Mesenchymal stem cell (in vitro differentiated cells and primary cell): ENCODE measurements at regions not wholly inside any gene's neighbourhood (a gene's known extent, or its start where the extent isn't known, plus 50 kb on each side); places are given as distances from the start of the nearest gene placed in this dataset.

Experiments
- DNase-seq: peaks from one replicate; pipeline ENCODE4 v3.0.0-alpha.2; 2013
- H2AFZ ChIP-seq: one replicate; pipeline ENCODE4 v1.6.1; 2013; ENCODE audit warnings: low read depth, mild to moderate bottlenecking, control low read depth, inconsistent platforms, low read length, moderate library complexity
- H2AK5ac ChIP-seq: 2 replicates; pipeline ENCODE4 v1.6.1; 2013; ENCODE audit warnings: low read length, moderate library complexity, mild to moderate bottlenecking, inconsistent platforms; ENCODE audit not compliant: severe bottlenecking
- H2BK120ac ChIP-seq: one replicate; pipeline ENCODE4 v1.6.1; 2013; ENCODE audit warnings: low read depth, mild to moderate bottlenecking, inconsistent platforms, low read length, moderate library complexity
- H2BK12ac ChIP-seq, 2 experiments: one replicate each; pipeline ENCODE4 v1.6.1; 2013; ENCODE audit warnings: inconsistent platforms in 2 of 2, low read length in 2 of 2, mild to moderate bottlenecking in 2 of 2, moderate library complexity in 2 of 2, control low read depth in 1 of 2
- H2BK15ac ChIP-seq: one replicate; pipeline ENCODE4 v1.6.1; 2013; ENCODE audit warnings: mild to moderate bottlenecking, low read depth, inconsistent platforms; ENCODE audit not compliant: poor library complexity, severe bottlenecking
- H2BK5ac ChIP-seq: 2 replicates; pipeline ENCODE4 v1.6.1; 2013; ENCODE audit warnings: low read depth, mild to moderate bottlenecking, low read length, control low read depth, inconsistent platforms; ENCODE audit not compliant: poor library complexity, severe bottlenecking
- H3K14ac ChIP-seq, 2 experiments: one replicate each; pipeline ENCODE4 v1.6.1; 2013; ENCODE audit warnings: inconsistent platforms in 2 of 2, low read length in 2 of 2, control low read depth in 1 of 2, mild to moderate bottlenecking in 1 of 2, moderate library complexity in 1 of 2
- H3K18ac ChIP-seq, 2 experiments: one replicate each; pipeline ENCODE4 v1.6.1; 2013; ENCODE audit warnings: inconsistent platforms in 2 of 2, low read length in 2 of 2, control low read depth in 1 of 2, low read depth in 1 of 2, mild to moderate bottlenecking in 1 of 2
- H3K23ac ChIP-seq, 2 experiments: one replicate each; pipeline ENCODE4 v1.6.1; 2013; ENCODE audit warnings: inconsistent platforms in 2 of 2, low read length in 2 of 2, mild to moderate bottlenecking in 2 of 2, moderate library complexity in 2 of 2, control low read depth in 1 of 2
- H3K27ac ChIP-seq: 2 replicates; pipeline ENCODE4 v1.5.1; 2013; ENCODE audit warnings: mild to moderate bottlenecking, moderate library complexity, low read length, control low read depth, inconsistent platforms; ENCODE audit not compliant: poor library complexity, severe bottlenecking
- H3K27me3 ChIP-seq, 2 experiments: 2 replicates each; pipeline versions ENCODE4 v1.6.1 to v1.7.0; 2013; ENCODE audit warnings: low read length in 2 of 2, mild to moderate bottlenecking in 2 of 2, moderate library complexity in 2 of 2, control low read depth in 1 of 2, inconsistent platforms in 1 of 2; ENCODE audit not compliant: control insufficient read depth in 1 of 2, insufficient read depth in 1 of 2
- H3K36me3 ChIP-seq, 2 experiments: 2 replicates each; pipeline versions ENCODE4 v1.6.1 to v1.7.0; 2013; ENCODE audit warnings: low read length in 2 of 2, control low read depth in 1 of 2, inconsistent platforms in 1 of 2, low read depth in 1 of 2, mild to moderate bottlenecking in 1 of 2; ENCODE audit not compliant: insufficient read depth in 2 of 2, control insufficient read depth in 1 of 2
- H3K4ac ChIP-seq, 2 experiments: one replicate each; pipeline ENCODE4 v1.6.1; 2013; ENCODE audit warnings: inconsistent platforms in 2 of 2, low read length in 2 of 2, mild to moderate bottlenecking in 2 of 2, moderate library complexity in 2 of 2, control low read depth in 1 of 2, low read depth in 1 of 2
- H3K4me1 ChIP-seq: 2 replicates; pipeline ENCODE4 v1.6.1; 2013; ENCODE audit warnings: low read depth, low read length, control low read depth; ENCODE audit not compliant: control insufficient read depth, insufficient read depth
- H3K4me2 ChIP-seq: 2 replicates; pipeline ENCODE4 v1.6.1; 2013; ENCODE audit warnings: low read length, mild to moderate bottlenecking, inconsistent platforms; ENCODE audit not compliant: poor library complexity, severe bottlenecking
- H3K4me3 ChIP-seq, 2 experiments: 2 replicates each; pipeline versions ENCODE4 v1.5.1 to v1.7.0; 2013; ENCODE audit warnings: low read length in 2 of 2, mild to moderate bottlenecking in 2 of 2, control low read depth in 1 of 2, low read depth in 1 of 2; ENCODE audit not compliant: insufficient read depth in 1 of 2
- H3K79me1 ChIP-seq: replicated peaks from 2 replicates; pipeline ENCODE4 v1.6.1; 2013; ENCODE audit warnings: mild to moderate bottlenecking, control low read depth, low read length, inconsistent platforms; ENCODE audit not compliant: poor library complexity, severe bottlenecking
- H3K9ac ChIP-seq: 2 replicates; pipeline ENCODE4 v1.7.0; 2013; ENCODE audit warnings: mild to moderate bottlenecking, low read length, moderate library complexity
- H3K9me3 ChIP-seq: 2 replicates; pipeline ENCODE4 v1.7.0; 2013; ENCODE audit warnings: mild to moderate bottlenecking, low read length; ENCODE audit not compliant: control insufficient read depth
- H4K8ac ChIP-seq: one replicate; pipeline ENCODE4 v1.6.1; 2013; ENCODE audit warnings: inconsistent platforms, mild to moderate bottlenecking, low read length, moderate library complexity
- H4K91ac ChIP-seq: one replicate; pipeline ENCODE4 v1.6.1; 2013; ENCODE audit warnings: mild to moderate bottlenecking, low read length, inconsistent platforms
- WGBS: methylation state at CpG from one replicate; pipeline ENCODE4 v1.1.7; 2013; ENCODE audit warnings: mixed read lengths; 5-methylcytosine and 5-hydroxymethylcytosine counted together

DNA sequence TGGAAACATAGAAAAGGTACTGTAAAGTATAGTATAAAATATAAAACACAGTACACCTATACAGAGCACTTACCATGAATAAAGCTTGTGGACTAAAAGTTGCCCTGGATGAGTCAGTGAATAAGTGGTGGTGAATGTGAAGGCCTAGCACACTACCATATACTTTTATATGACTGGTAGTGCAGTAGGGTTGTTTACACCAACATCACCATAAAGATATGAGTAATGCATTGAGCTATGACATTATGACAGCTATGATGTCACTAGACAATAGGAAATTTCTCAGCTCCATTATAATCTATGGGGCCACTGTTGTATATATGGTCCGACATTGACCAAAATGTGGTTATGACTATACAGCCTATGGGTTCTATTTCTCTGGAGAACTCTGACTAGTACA, 291.8 kb upstream of the ACTBL2 start:
- no peak overlapping the region for H4K91ac ChIP-seq
- peak; percentile 7 for DNase-seq
- no peak overlapping the region for H3K27ac ChIP-seq
- no peaks in the 10 kb centered on the region for H3K9me3 ChIP-seq
- no peak overlapping the region for H3K23ac ChIP-seq
- H3K36me3 ChIP-seq, result no peaks in the 10 kb centered on the region
- no CpG with 5 or more reads among the region's 1 CpG for WGBS
- no peak overlapping the region for H4K8ac ChIP-seq
- no peak overlapping the region for H3K4me3 ChIP-seq
- no peaks in the 10 kb centered on the region for H3K27me3 ChIP-seq
- no peak overlapping the region for H3K9ac ChIP-seq
- no peak overlapping the region for H3K4ac ChIP-seq
- H2BK5ac ChIP-seq, result no peak overlapping the region
- H2AK5ac ChIP-seq, result no peak overlapping the region
- no peak overlapping the region for H2AFZ ChIP-seq
- H2BK120ac ChIP-seq, result no peak overlapping the region
- H3K14ac ChIP-seq, result no peak overlapping the region
- H3K4me2 ChIP-seq, result no peak overlapping the region
- H3K18ac ChIP-seq, result no peak overlapping the region
- no peaks in the 10 kb centered on the region for H3K79me1 ChIP-seq
- H2BK15ac ChIP-seq, result no peak overlapping the region
- H2BK12ac ChIP-seq, result no peak overlapping the region
- H3K4me1 ChIP-seq, result no peaks in the 10 kb centered on the region

DNA sequence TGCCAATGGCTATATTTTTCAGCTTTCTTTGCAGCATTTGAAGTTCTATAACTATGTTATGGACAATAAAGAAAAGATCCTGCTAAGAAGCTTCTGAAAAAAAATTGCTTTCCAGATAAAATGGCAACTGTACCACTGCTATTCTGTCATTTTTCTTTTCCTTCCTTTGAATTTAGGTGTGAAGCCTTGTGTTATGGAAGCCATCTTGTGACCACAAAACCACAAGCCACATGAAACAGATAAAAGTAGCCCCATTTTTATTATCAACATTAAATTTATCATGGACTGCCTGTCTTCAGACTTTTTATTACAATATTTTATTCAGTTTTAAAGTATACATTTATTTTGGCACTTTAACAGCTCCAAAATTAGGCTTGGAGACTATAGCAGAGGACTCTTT, 289.9 kb upstream of the ACTBL2 start:
- H3K18ac ChIP-seq, result no peak overlapping the region

DNA sequence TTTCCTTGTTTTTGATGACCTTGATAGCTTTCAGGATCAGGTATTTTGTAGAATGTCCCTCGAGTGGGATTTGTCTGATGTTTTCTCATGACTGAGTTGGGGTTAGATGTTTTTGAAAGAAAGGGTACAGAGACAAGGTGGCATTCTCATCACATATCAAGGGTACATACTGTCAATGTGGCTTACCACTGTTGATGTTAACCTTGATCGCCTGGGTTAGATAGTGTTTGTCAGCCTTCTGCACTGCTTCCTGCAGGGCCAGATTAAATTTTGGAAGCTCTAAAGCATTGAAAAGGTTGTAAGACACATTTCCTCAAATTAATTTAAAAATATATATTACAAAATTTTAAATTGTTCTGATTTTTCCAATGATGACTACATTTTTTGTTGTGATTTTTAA, 287.4 kb upstream of the ACTBL2 start:
- H4K91ac ChIP-seq, result no peak overlapping the region
- H3K4me3 ChIP-seq, result no peak overlapping the region
- H4K8ac ChIP-seq, result no peak overlapping the region
- no peak overlapping the region for H3K4ac ChIP-seq
- H3K14ac ChIP-seq, result no peak overlapping the region
- no peak overlapping the region for H2AK5ac ChIP-seq
- no peak overlapping the region for H2BK15ac ChIP-seq
- no peak overlapping the region for H3K18ac ChIP-seq
- no peaks in the 10 kb centered on the region for H3K9me3 ChIP-seq
- no peak overlapping the region for H2AFZ ChIP-seq
- no peaks in the 10 kb centered on the region for H3K36me3 ChIP-seq
- H3K9ac ChIP-seq, result no peak overlapping the region
- H3K23ac ChIP-seq, result no peak overlapping the region
- no peak overlapping the region for H3K4me2 ChIP-seq
- no peaks in the 10 kb centered on the region for H3K4me1 ChIP-seq
- 88% methylated on average over 1 of the region's 2 CpGs for WGBS
- no peak overlapping the region for H2BK12ac ChIP-seq
- no peak overlapping the region for H3K27ac ChIP-seq
- no peaks in the 10 kb centered on the region for H3K27me3 ChIP-seq
- H2BK5ac ChIP-seq, result no peak overlapping the region
- H3K79me1 ChIP-seq, result no peaks in the 10 kb centered on the region
- DNase-seq, result no peak
- no peak overlapping the region for H2BK120ac ChIP-seq

More for the DNA sequence above, 289.9 kb upstream of the ACTBL2 start:
- no peak overlapping the region for H4K91ac ChIP-seq
- no peak overlapping the region for H3K27ac ChIP-seq
- H2BK5ac ChIP-seq, result no peak overlapping the region
- H3K4ac ChIP-seq, result no peak overlapping the region
- H3K23ac ChIP-seq, result no peak overlapping the region
- H2AK5ac ChIP-seq, result no peak overlapping the region
- H2BK120ac ChIP-seq, result no peak overlapping the region
- H2BK12ac ChIP-seq, result no peak overlapping the region
- H2BK15ac ChIP-seq, result no peak overlapping the region
- no peak for DNase-seq
- H3K27me3 ChIP-seq, result no peaks in the 10 kb centered on the region
- no peak overlapping the region for H2AFZ ChIP-seq
- H3K9ac ChIP-seq, result no peak overlapping the region
- H3K36me3 ChIP-seq, result no peaks in the 10 kb centered on the region
- H3K4me2 ChIP-seq, result no peak overlapping the region
- H3K79me1 ChIP-seq, result no peaks in the 10 kb centered on the region
- H3K9me3 ChIP-seq, result no peaks in the 10 kb centered on the region
- no peaks in the 10 kb centered on the region for H3K4me1 ChIP-seq
- H4K8ac ChIP-seq, result no peak overlapping the region
- no peak overlapping the region for H3K4me3 ChIP-seq
- no peak overlapping the region for H3K14ac ChIP-seq

DNA sequence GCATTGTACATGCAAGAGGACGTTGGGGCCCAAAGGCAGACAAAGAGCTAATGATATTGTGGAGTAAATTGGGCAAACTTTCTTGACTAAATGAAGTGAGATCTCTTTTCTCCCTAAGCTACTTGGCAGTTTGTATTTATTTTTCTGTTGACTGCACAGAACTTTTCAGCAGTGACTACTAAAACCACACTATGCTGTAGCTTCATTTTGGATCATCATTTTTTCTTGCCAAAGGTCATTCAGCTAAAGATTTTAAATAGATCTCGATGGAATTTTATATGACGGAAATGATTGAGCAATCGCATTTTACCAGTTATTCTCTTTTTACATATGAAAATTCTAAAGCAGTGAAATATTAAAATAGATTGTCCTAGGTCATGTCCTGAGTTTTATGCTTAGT, 286.1 kb upstream of the ACTBL2 start:
- Histone ChIP-seq H2BK12ac (no peak overlapping the region), H3K27me3 (no peaks in the 10 kb centered on the region), H3K36me3 (no peaks in the 10 kb centered on the region), H3K4me2 (no peak overlapping the region), H3K79me1 (no peaks in the 10 kb centered on the region), H2AFZ (no peak overlapping the region), H3K4ac (no peak overlapping the region), H3K9me3 (no peaks in the 10 kb centered on the region), H3K18ac (no peak overlapping the region), H2BK5ac (no peak overlapping the region), H4K8ac (no peak overlapping the region), H3K9ac (peak overlapping the region; percentile 52), H3K27ac (no peak overlapping the region), H2BK120ac (no peak overlapping the region), H3K23ac (no peak overlapping the region), H2AK5ac (no peak overlapping the region), H2BK15ac (no peak overlapping the region), H4K91ac (no peak overlapping the region), H3K14ac (no peak overlapping the region), H3K4me1 (no peaks in the 10 kb centered on the region), H3K4me3 (no peak overlapping the region)
- 81% methylated on average over 2 of the region's 4 CpGs for WGBS
- no peak for DNase-seq
